NB4 (cell line): ENCODE measurements at regions not wholly inside any gene's neighbourhood (a gene's known extent, or its start where the extent isn't known, plus 50 kb on each side); places are given as distances from the start of the nearest gene placed in this dataset.

Source experiments
- CTCF ChIP-seq: IDR thresholded peaks from one replicate; pipeline ENCODE4 v1.5.1; 2012; ENCODE audit warnings: low read depth, low read length
- MYC ChIP-seq: IDR thresholded peaks from 2 replicates; pipeline ENCODE4 v1.6.1; 2011; ENCODE audit warnings: low read depth, low read length
- POLR2A ChIP-seq: IDR thresholded peaks from 2 replicates; pipeline ENCODE4 v1.6.1; 2011; ENCODE audit warnings: mild to moderate bottlenecking; ENCODE audit not compliant: insufficient read length; ENCODE audit errors: extremely low read depth
- TF ChIP-seq, protein P1 (sequence below): IDR thresholded peaks from 2 replicates; pipeline ENCODE4 v1.6.1; 2011; ENCODE audit warnings: low read depth, low read length

GRCh38 chr5:117649821-117650220, 1075.2 kb upstream of the SEMA6A start:
- no peak for TF ChIP-seq CTCF
- no peak for TF ChIP-seq POLR2A
- TF ChIP-seq, protein P1, sequence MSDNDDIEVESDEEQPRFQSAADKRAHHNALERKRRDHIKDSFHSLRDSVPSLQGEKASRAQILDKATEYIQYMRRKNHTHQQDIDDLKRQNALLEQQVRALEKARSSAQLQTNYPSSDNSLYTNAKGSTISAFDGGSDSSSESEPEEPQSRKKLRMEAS, result no peak
- TF ChIP-seq MYC, result no peak
